Fibroblast of pulmonary artery (primary cell): ENCODE measurements at regions not wholly inside any gene's neighbourhood (a gene's known extent, or its start where the extent isn't known, plus 50 kb on each side); places are given as distances from the start of the nearest gene placed in this dataset.
A peak's percentile ranks its signal among the peaks of the same experiment; 100 is the strongest.

Experiments used
- DNase-seq: peaks from one replicate; pipeline ENCODE4 v3.0.0-alpha.2; 2010; ENCODE audit warnings: low read depth
- H3K4me3 ChIP-seq: replicated peaks from 2 replicates; pipeline ENCODE4 v1.5.1; 2011; ENCODE audit warnings: low read depth, mild to moderate bottlenecking, control low read depth, low read length, moderate library complexity
- TF ChIP-seq, protein P1 (sequence below): IDR thresholded peaks from 2 replicates; pipeline ENCODE4 v1.5.1; 2011; ENCODE audit warnings: mild to moderate bottlenecking, control low read depth, low read length, inconsistent platforms; ENCODE audit errors: missing control alignments

GRCh38 chr17:63246344-63246743 is 199.8 kb downstream of the CYB561 start:
- no peak overlapping the region for H3K4me3 ChIP-seq
- TF ChIP-seq, protein P1, sequence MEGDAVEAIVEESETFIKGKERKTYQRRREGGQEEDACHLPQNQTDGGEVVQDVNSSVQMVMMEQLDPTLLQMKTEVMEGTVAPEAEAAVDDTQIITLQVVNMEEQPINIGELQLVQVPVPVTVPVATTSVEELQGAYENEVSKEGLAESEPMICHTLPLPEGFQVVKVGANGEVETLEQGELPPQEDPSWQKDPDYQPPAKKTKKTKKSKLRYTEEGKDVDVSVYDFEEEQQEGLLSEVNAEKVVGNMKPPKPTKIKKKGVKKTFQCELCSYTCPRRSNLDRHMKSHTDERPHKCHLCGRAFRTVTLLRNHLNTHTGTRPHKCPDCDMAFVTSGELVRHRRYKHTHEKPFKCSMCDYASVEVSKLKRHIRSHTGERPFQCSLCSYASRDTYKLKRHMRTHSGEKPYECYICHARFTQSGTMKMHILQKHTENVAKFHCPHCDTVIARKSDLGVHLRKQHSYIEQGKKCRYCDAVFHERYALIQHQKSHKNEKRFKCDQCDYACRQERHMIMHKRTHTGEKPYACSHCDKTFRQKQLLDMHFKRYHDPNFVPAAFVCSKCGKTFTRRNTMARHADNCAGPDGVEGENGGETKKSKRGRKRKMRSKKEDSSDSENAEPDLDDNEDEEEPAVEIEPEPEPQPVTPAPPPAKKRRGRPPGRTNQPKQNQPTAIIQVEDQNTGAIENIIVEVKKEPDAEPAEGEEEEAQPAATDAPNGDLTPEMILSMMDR = no peak
- DNase-seq = peak; percentile 44

GRCh38 chr17:63247706-63248105 is 198.4 kb downstream of the CYB561 start:
- no peak overlapping the region for H3K4me3 ChIP-seq
- peak; percentile 16 for DNase-seq
- TF ChIP-seq, protein P1 = no peak

GRCh38 chr17:63249256-63250004 is 196.7 kb downstream of the CYB561 start:
- H3K4me3 ChIP-seq = no peak overlapping the region
- DNase-seq = peak; percentile 86
- TF ChIP-seq, protein P1 = no peak

DNA sequence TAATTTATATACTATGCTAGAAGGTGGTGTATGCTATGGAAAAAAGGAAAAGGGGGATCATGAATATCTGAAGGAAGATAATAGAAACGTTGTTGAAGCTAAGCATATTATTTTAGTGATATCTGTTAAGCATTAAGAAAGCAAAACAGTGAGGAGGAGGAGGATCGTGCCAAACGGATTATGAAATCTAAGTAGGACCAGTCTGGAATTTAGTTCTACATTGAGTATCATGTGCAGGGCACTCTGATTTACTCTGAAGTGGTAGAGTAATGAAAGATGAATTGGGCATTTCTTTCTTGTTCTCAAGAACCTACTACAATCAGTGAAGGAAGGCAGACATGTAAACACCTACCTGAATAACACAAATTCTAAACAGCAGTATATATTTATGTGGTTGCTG is 195.3 kb downstream of the CYB561 start:
- no peak overlapping the region for H3K4me3 ChIP-seq
- peak; percentile 55 for DNase-seq
- TF ChIP-seq, protein P1 = no peak

- TF ChIP-seq, protein P1 = no peak
- H3K4me3 ChIP-seq = no peak overlapping the region
- DNase-seq = no peak
Measured at GRCh38 chr17:63258785-63259184, 187.3 kb downstream of the CYB561 start.

GRCh38 chr17:63262751-63263476 is 183.2 kb downstream of the CYB561 start:
- no peak overlapping the region for H3K4me3 ChIP-seq
- TF ChIP-seq, protein P1 = no peak
- DNase-seq = no peak
